K562 (cell line): ENCODE measurements at regions not wholly inside any gene's neighbourhood (a gene's known extent, or its start where the extent isn't known, plus 50 kb on each side); places are given as distances from the start of the nearest gene placed in this dataset.

Experiments
- ATAC-seq: fragments of 200-7000 bp; cut with Tn5 transposase; 3 replicates; pipeline ENCODE4 v1.9.1; 2020; ENCODE audit warnings: moderate library complexity
- BruUV-seq: library from RNA; stranded (reverse); fragments of 400-500 nt; replicated peaks from 2 replicates; lab custom pipeline; 2021; lab: Mats Ljungman, UMichigan
- CTCF ChIA-PET: fragments of 300-600 bp; formaldehyde crosslinking; extraction: SDS; loops from one replicate; lab custom pipeline; 2021; ENCODE audit warnings: low intra/inter-chr PET ratio; lab: Yijun Ruan, JAX
- POLR2A ChIA-PET: fragments of 300-600, 350-650 bp; sonication (Branson Sonifier 250); formaldehyde crosslinking; extraction: SDS; loops from one replicate; lab custom pipeline; 2021; ENCODE audit warnings: antibody characterized with exemption, inconsistent platforms; lab: Yijun Ruan, JAX
- DNase-seq, 4 experiments: peaks; one replicate each; pipeline versions ENCODE4 v3.0.0 to v3.0.0-alpha.2; 2011 to 2018; ENCODE audit warnings: low spot score in 3 of 4, mixed read lengths in 3 of 4; ENCODE audit errors: extremely low read depth in 1 of 4
- FAIRE-seq: peaks from 2 replicates; lab custom pipeline; 2011; peaks lifted over from hg19 to GRCh38; lab: Jason Lieb, UNC
- H2AFZ ChIP-seq: 2 replicates; pipeline ENCODE4 v1.6.0; 2011; ENCODE audit warnings: low read depth, low read length, control low read depth, inconsistent platforms
- H3K27ac ChIP-seq: fragments of 200-600 bp; 3 replicates; pipeline ENCODE4 v1.8.0; 2011; ENCODE audit warnings: low read depth, mild to moderate bottlenecking, control low read depth, inconsistent platforms, low read length, moderate library complexity, mixed read lengths; ENCODE audit errors: extremely low read depth
- H3K27me3 ChIP-seq, 2 experiments: fragments of 300-600 bp in 1 of 2; 2 replicates in 1 of 2; 3 replicates in 1 of 2; pipeline versions ENCODE4 v1.6.0 to v1.8.0; 2011; ENCODE audit warnings: inconsistent platforms in 2 of 2, low read length in 2 of 2, mild to moderate bottlenecking in 1 of 2, mixed read lengths in 1 of 2, moderate library complexity in 1 of 2; ENCODE audit not compliant: control insufficient read depth in 2 of 2, insufficient read depth in 2 of 2
- H3K36me3 ChIP-seq: fragments of 300-600 bp; 3 replicates; pipeline ENCODE4 v1.8.0; 2011; ENCODE audit warnings: mild to moderate bottlenecking, low read length, inconsistent platforms; ENCODE audit not compliant: control insufficient read depth, insufficient read depth
- H3K4me1 ChIP-seq, 2 experiments: fragments of 200-600 bp in 1 of 2; replicated peaks in 1 of 2; 2 replicates in 1 of 2; 3 replicates in 1 of 2; pipeline versions ENCODE4 v1.5.1 to v1.8.0; 2011; ENCODE audit warnings: inconsistent platforms in 2 of 2, low read length in 2 of 2, mild to moderate bottlenecking in 1 of 2, mixed read lengths in 1 of 2, moderate library complexity in 1 of 2; ENCODE audit not compliant: control insufficient read depth in 2 of 2, insufficient read depth in 2 of 2
- H3K4me2 ChIP-seq: 2 replicates; pipeline ENCODE4 v1.6.1; 2011; ENCODE audit warnings: low read length, control low read depth, inconsistent platforms, mixed read lengths; ENCODE audit not compliant: insufficient read depth
- H3K4me3 ChIP-seq: fragments of 200-600 bp; sonication (generic), shearing (Covaris generic); 2 replicates; pipeline ENCODE4 v1.5.1; 2016; ENCODE audit warnings: control low read depth, inconsistent platforms
- H3K79me2 ChIP-seq: fragments of 200-600 bp; 3 replicates; pipeline ENCODE4 v1.8.0; 2011; ENCODE audit warnings: low read length, inconsistent platforms; ENCODE audit not compliant: control insufficient read depth, insufficient read depth
- H3K9ac ChIP-seq, 2 experiments: 2 replicates each; pipeline versions ENCODE4 v1.6.0 to v1.6.1; 2011; ENCODE audit warnings: low read depth in 2 of 2, low read length in 2 of 2, control low read depth in 1 of 2, inconsistent platforms in 1 of 2, mild to moderate bottlenecking in 1 of 2, mixed read lengths in 1 of 2; ENCODE audit not compliant: insufficient read depth in 1 of 2
- H3K9me1 ChIP-seq: one replicate; pipeline ENCODE4 v1.6.0; 2011; ENCODE audit warnings: inconsistent platforms, mild to moderate bottlenecking, low read length, moderate library complexity; ENCODE audit not compliant: control insufficient read depth, insufficient read depth
- H3K9me3 ChIP-seq: replicated peaks from 2 replicates; pipeline ENCODE4 v1.5.1; 2011; ENCODE audit warnings: low read depth, low read length, inconsistent platforms; ENCODE audit not compliant: control insufficient read depth, insufficient read depth
- H4K20me1 ChIP-seq: replicated peaks from 2 replicates; pipeline ENCODE4 v1.6.1; 2011; ENCODE audit warnings: low read length, inconsistent platforms, mixed read lengths; ENCODE audit not compliant: control insufficient read depth, insufficient read depth
- ADNP ChIP-seq: fragments of 200-800 bp; sonication (Bioruptor generic); IDR thresholded peaks from 2 replicates; pipeline ENCODE4 v1.6.1; 2016; ENCODE audit warnings: missing genetic modification characterization, missing compliant biosample characterization
- AFF1 ChIP-seq, 2 experiments: fragments of 450-650 bp; IDR thresholded peaks; 2 replicates each; pipeline ENCODE4 v1.6.1; 2018; ENCODE audit warnings: mild to moderate bottlenecking in 2 of 2, low read depth in 1 of 2; ENCODE audit not compliant: partially characterized antibody in 2 of 2
- BCOR ChIP-seq: fragments of 450-650 bp; IDR thresholded peaks from 2 replicates; pipeline ENCODE4 v1.6.1; 2016
- CC2D1A ChIP-seq: fragments of 450-650 bp; IDR thresholded peaks from 2 replicates; pipeline ENCODE4 v1.6.1; 2017; ENCODE audit warnings: mild to moderate bottlenecking
- HDAC8 ChIP-seq: fragments of 450-650 bp; IDR thresholded peaks from 2 replicates; pipeline ENCODE4 v1.6.1; 2016; ENCODE audit warnings: mild to moderate bottlenecking, missing genetic modification characterization, moderate library complexity, missing compliant biosample characterization
- IRF9 ChIP-seq: fragments of 450-650 bp; IDR thresholded peaks from 2 replicates; pipeline ENCODE4 v1.6.1; 2016; ENCODE audit warnings: missing biosample characterization, missing genetic modification characterization
- KDM4B ChIP-seq, 2 experiments: fragments of 450-650 bp in 1 of 2; sonication (generic) in 1 of 2; IDR thresholded peaks; 2 replicates each; pipeline ENCODE4 v1.6.1; 2016 to 2017; ENCODE audit warnings: borderline replicate concordance in 2 of 2, antibody characterized with exemption in 1 of 2, low read depth in 1 of 2, mild to moderate bottlenecking in 1 of 2
- NR1H2 ChIP-seq: sonication (generic); formaldehyde crosslinking; IDR thresholded peaks from 2 replicates; pipeline ENCODE4 v1.4.0; 2020; ENCODE audit warnings: mild to moderate bottlenecking, missing genetic modification reagents
- PATZ1 ChIP-seq: fragments of 250-450 bp; sonication (Bioruptor Pico); IDR thresholded peaks from 2 replicates; pipeline ENCODE4 v1.5.0; 2020; ENCODE audit warnings: mild to moderate bottlenecking, borderline replicate concordance
- PML ChIP-seq: IDR thresholded peaks from 2 replicates; pipeline ENCODE4 v1.6.1; 2012; ENCODE audit warnings: low read length, inconsistent platforms
- ZBTB7A ChIP-seq: IDR thresholded peaks from 2 replicates; pipeline ENCODE4 v1.6.1; 2011; ENCODE audit warnings: low read depth, mild to moderate bottlenecking, low read length, moderate library complexity, borderline replicate concordance; ENCODE audit not compliant: control insufficient read depth
- ZFP1 ChIP-seq: fragments of 450-650 bp; formaldehyde crosslinking; IDR thresholded peaks from 2 replicates; pipeline ENCODE4 v1.4.0; 2020; ENCODE audit warnings: mild to moderate bottlenecking, mixed read lengths
- ZNF165 ChIP-seq: fragments of 250-450 bp; sonication (Bioruptor Pico); IDR thresholded peaks from 2 replicates; pipeline ENCODE4 v1.4.0; 2020; ENCODE audit warnings: borderline replicate concordance
- ZNF316 ChIP-seq: fragments of 450-650 bp; IDR thresholded peaks from 2 replicates; pipeline ENCODE4 v1.6.1; 2016
- whole genome bisulfite sequencing: fragments of 100-300 bp; shearing (Covaris generic); methylation state at CpG from one replicate; pipeline ENCODE4 v1.1.6; 2016; ENCODE audit warnings: low coverage, mixed read lengths; ENCODE audit not compliant: insufficient coverage; ENCODE audit errors: missing lambda C conversion rate; 5-methylcytosine and 5-hydroxymethylcytosine counted together
- in situ Hi-C: fragments of 300-500 bp; cut with MboI; formaldehyde crosslinking; loops from 4 replicates; pipeline ENCODE4 v1.15.0; 2018; ENCODE audit warnings: inconsistent platforms, mixed read lengths
- intact Hi-C: fragments of 100-400 bp; cut with micrococcal nuclease; formaldehyde crosslinking; loops from 2 replicates; pipeline ENCODE4 v1.14.2; 2022

GRCh38 chr2:52463457-52463856 lies 1304.1 kb upstream of the CHAC2 start (continued):
- TF ChIP-seq AFF1 (IDR thresholded peaks at IDR 0.05; ENCODE audit: low read depth in 1 of 2, partially characterized antibody in 2 of 2) = no peak
- no peak for TF ChIP-seq ZFP1 (CRISPR knock-in tag)
- TF ChIP-seq ZNF316 = no peak

- no peaks in the 10 kb centered on the region for H3K36me3 ChIP-seq
- 0% methylated on average over 4 of the region's 4 CpGs for WGBS
- no peaks in the 10 kb centered on the region for H3K79me2 ChIP-seq
- no peaks in the 10 kb centered on the region; the same call in 1 of the 2 replicates for H3K9me3 ChIP-seq
- BruUV-seq = no TSS peak
- H3K27me3 ChIP-seq = no peaks in the 10 kb centered on the region
- DNase-seq (no peak), FAIRE-seq (no peak), ATAC-seq (no peak)
- H4K20me1 ChIP-seq = no peaks in the 10 kb centered on the region
- H3K4me2 ChIP-seq = no peak overlapping the region
- H3K9me1 ChIP-seq = no peaks in the 10 kb centered on the region
- H3K9ac ChIP-seq = no peak overlapping the region
- ChIA-PET CTCF (no interaction called here), POLR2A (interaction anchor here (1.3 kb wide), 1 partner anchor 467 kb away, joined by 3 read pairs; no protein-coding TSS in a partner anchor)
- H3K4me1 ChIP-seq = no peaks in the 10 kb centered on the region
- no peak overlapping the region for H3K27ac ChIP-seq
- no peak overlapping the region for H3K4me3 ChIP-seq
- no peak overlapping the region for H2AFZ ChIP-seq
- in situ Hi-C loops (no loop called here), intact Hi-C loops (no loop called here)
- TF ChIP-seq NR1H2 (no peak), IRF9 (tag) (no peak), CC2D1A (no peak), HDAC8 (tag) (no peak), PML (no peak), ADNP (tag) (no peak), BCOR (no peak), ZNF165 (CRISPR knock-in tag) (no peak), PATZ1 (CRISPR knock-in tag) (no peak), ZBTB7A (no peak), KDM4B (IDR thresholded peaks at IDR 0.05; ENCODE audit: borderline replicate concordance in 2 of 2, low read depth in 1 of 2) (no peak)
Measured at GRCh38 chr2:52456561-52457377, 1310.8 kb upstream of the CHAC2 start.
